ENCODE measurements at regions not wholly inside any gene's neighbourhood (a gene's known extent, or its start where the extent isn't known, plus 50 kb on each side); places are given as distances from the start of the nearest gene placed in this dataset.

DNA sequence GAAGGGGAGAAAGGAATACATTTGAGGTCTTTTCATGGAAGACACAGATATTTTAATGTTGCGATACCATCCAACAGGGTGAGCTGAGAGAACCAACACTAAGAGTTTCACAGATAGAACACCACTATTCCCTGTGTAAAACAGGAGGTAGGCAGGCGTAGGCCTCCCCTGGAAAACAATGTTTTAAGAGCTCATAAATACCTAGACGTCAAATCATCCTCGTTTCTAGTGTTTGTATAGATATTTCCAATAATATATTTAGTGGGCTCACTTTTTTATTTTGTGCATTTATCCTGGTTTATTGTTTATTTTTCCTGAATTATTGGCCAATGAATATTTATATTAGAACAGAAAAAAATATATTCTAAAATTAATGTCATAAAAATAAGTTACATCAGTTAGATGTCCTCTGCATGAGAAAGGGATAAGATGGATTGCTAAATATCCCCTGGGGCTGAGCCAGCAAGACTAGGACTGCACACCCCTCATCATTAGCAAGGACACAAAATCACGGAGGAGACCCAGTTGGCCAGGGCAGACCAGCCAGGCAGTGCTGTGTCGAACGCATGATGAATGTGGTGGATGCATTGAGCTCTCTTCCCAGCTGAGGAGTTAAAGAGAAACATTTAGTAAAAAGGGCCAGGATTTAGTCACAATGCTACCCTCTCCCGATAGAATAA lies 380.5 kb downstream of the C6orf118 start:
- TF ChIP-seq OSR1 (CRISPR knock-in tag; IDR thresholded peaks at IDR 0.05) (no peak), ZNF565 (CRISPR knock-in tag; conservative IDR thresholded peaks at IDR 0.05; ENCODE audit: low read depth) (no peak), BACH2 (CRISPR knock-in tag; IDR thresholded peaks at IDR 0.05; ENCODE audit: borderline replicate concordance) (no peak), GLIS3 (CRISPR knock-in tag; IDR thresholded peaks at IDR 0.05) (no peak), ZFP3 (CRISPR knock-in tag; IDR thresholded peaks at IDR 0.05) (no peak), SNAI2 (CRISPR knock-in tag; IDR thresholded peaks at IDR 0.05) (no peak), RARB (CRISPR knock-in tag; IDR thresholded peaks at IDR 0.05) (no peak), ESRRG (CRISPR knock-in tag; IDR thresholded peaks at IDR 0.05) (no peak), ZNF8 (CRISPR knock-in tag; IDR thresholded peaks at IDR 0.05) (no peak), ARNTL (CRISPR knock-in tag; IDR thresholded peaks at IDR 0.05; ENCODE audit: borderline replicate concordance, low read depth) (no peak), ZC3H10 (CRISPR knock-in tag; IDR thresholded peaks at IDR 0.05) (no peak), ISL1 (CRISPR knock-in tag; IDR thresholded peaks at IDR 0.05) (no peak), ZNF70 (CRISPR knock-in tag; IDR thresholded peaks at IDR 0.05) (no peak), PPARA (CRISPR knock-in tag; IDR thresholded peaks at IDR 0.05; ENCODE audit: borderline replicate concordance) (no peak)
- TF ChIP-seq, protein P1, sequence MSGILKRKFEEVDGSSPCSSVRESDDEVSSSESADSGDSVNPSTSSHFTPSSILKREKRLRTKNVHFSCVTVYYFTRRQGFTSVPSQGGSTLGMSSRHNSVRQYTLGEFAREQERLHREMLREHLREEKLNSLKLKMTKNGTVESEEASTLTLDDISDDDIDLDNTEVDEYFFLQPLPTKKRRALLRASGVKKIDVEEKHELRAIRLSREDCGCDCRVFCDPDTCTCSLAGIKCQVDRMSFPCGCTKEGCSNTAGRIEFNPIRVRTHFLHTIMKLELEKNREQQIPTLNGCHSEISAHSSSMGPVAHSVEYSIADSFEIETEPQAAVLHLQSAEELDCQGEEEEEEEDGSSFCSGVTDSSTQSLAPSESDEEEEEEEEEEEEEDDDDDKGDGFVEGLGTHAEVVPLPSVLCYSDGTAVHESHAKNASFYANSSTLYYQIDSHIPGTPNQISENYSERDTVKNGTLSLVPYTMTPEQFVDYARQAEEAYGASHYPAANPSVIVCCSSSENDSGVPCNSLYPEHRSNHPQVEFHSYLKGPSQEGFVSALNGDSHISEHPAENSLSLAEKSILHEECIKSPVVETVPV (CRISPR knock-in tag; IDR thresholded peaks at IDR 0.05), result no peak
- TF ChIP-seq, protein P2, sequence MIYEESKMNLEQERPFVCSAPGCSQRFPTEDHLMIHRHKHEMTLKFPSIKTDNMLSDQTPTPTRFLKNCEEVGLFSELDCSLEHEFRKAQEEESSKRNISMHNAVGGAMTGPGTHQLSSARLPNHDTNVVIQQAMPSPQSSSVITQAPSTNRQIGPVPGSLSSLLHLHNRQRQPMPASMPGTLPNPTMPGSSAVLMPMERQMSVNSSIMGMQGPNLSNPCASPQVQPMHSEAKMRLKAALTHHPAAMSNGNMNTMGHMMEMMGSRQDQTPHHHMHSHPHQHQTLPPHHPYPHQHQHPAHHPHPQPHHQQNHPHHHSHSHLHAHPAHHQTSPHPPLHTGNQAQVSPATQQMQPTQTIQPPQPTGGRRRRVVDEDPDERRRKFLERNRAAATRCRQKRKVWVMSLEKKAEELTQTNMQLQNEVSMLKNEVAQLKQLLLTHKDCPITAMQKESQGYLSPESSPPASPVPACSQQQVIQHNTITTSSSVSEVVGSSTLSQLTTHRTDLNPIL (CRISPR knock-in tag; IDR thresholded peaks at IDR 0.05; ENCODE audit: low read depth), result no peak
- TF ChIP-seq, protein P3, sequence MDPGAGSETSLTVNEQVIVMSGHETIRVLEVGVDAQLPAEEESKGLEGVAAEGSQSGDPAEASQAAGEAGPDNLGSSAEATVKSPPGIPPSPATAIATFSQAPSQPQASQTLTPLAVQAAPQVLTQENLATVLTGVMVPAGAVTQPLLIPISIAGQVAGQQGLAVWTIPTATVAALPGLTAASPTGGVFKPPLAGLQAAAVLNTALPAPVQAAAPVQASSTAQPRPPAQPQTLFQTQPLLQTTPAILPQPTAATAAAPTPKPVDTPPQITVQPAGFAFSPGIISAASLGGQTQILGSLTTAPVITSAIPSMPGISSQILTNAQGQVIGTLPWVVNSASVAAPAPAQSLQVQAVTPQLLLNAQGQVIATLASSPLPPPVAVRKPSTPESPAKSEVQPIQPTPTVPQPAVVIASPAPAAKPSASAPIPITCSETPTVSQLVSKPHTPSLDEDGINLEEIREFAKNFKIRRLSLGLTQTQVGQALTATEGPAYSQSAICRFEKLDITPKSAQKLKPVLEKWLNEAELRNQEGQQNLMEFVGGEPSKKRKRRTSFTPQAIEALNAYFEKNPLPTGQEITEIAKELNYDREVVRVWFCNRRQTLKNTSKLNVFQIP (CRISPR knock-in tag; IDR thresholded peaks at IDR 0.05; ENCODE audit: borderline replicate concordance, low read depth), result no peak
- TF ChIP-seq, protein P4, sequence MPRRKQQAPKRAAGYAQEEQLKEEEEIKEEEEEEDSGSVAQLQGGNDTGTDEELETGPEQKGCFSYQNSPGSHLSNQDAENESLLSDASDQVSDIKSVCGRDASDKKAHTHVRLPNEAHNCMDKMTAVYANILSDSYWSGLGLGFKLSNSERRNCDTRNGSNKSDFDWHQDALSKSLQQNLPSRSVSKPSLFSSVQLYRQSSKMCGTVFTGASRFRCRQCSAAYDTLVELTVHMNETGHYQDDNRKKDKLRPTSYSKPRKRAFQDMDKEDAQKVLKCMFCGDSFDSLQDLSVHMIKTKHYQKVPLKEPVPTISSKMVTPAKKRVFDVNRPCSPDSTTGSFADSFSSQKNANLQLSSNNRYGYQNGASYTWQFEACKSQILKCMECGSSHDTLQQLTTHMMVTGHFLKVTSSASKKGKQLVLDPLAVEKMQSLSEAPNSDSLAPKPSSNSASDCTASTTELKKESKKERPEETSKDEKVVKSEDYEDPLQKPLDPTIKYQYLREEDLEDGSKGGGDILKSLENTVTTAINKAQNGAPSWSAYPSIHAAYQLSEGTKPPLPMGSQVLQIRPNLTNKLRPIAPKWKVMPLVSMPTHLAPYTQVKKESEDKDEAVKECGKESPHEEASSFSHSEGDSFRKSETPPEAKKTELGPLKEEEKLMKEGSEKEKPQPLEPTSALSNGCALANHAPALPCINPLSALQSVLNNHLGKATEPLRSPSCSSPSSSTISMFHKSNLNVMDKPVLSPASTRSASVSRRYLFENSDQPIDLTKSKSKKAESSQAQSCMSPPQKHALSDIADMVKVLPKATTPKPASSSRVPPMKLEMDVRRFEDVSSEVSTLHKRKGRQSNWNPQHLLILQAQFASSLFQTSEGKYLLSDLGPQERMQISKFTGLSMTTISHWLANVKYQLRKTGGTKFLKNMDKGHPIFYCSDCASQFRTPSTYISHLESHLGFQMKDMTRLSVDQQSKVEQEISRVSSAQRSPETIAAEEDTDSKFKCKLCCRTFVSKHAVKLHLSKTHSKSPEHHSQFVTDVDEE (CRISPR knock-in tag; IDR thresholded peaks at IDR 0.05), result no peak
- TF ChIP-seq, protein P5, sequence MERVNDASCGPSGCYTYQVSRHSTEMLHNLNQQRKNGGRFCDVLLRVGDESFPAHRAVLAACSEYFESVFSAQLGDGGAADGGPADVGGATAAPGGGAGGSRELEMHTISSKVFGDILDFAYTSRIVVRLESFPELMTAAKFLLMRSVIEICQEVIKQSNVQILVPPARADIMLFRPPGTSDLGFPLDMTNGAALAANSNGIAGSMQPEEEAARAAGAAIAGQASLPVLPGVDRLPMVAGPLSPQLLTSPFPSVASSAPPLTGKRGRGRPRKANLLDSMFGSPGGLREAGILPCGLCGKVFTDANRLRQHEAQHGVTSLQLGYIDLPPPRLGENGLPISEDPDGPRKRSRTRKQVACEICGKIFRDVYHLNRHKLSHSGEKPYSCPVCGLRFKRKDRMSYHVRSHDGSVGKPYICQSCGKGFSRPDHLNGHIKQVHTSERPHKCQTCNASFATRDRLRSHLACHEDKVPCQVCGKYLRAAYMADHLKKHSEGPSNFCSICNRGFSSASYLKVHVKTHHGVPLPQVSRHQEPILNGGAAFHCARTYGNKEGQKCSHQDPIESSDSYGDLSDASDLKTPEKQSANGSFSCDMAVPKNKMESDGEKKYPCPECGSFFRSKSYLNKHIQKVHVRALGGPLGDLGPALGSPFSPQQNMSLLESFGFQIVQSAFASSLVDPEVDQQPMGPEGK (CRISPR knock-in tag; IDR thresholded peaks at IDR 0.05; ENCODE audit: borderline replicate concordance), result no peak
- no peak for ATAC-seq

DNA sequence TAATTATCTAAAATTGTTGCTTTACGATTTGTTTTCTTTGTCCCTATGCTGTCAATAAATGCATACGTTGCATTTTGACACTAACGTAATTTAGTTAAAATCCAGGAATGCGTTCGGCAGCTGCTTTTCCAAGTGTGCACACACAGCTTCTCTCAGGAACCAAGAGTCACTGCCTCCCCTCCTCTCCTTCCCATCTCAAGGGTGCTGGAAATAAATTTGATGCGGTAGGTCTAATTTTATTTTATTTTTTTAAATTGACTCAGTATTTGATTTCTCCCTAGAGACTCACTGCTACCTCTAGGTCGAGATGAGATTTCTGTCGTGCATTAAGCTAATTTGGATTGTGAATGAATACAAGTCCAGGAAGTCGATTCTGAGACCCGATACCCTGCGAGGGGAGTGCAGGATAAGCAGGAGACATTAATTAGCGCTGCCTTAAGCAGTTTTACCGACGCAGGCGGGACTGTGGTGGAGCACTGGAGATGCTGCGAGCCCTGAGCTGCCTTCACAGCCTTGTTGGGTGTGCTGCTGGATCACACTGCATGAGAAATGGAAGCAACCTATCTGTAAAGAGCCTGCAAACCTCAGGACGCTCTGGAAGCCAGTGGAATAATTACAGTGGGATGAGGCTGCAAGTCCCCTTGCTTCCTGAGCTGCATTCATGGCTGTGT lies 381.2 kb downstream of the C6orf118 start:
- ATAC-seq, result no peak
- TF ChIP-seq, protein P4 (CRISPR knock-in tag; IDR thresholded peaks at IDR 0.05), result no peak
- TF ChIP-seq ZC3H10 (CRISPR knock-in tag; IDR thresholded peaks at IDR 0.05) (no peak), SNAI2 (CRISPR knock-in tag; IDR thresholded peaks at IDR 0.05) (no peak), ISL1 (CRISPR knock-in tag; IDR thresholded peaks at IDR 0.05) (no peak), OSR1 (CRISPR knock-in tag; IDR thresholded peaks at IDR 0.05) (no peak), ARNTL (CRISPR knock-in tag; IDR thresholded peaks at IDR 0.05; ENCODE audit: borderline replicate concordance, low read depth) (no peak), ZFP3 (CRISPR knock-in tag; IDR thresholded peaks at IDR 0.05) (no peak)
- TF ChIP-seq, protein P1 (CRISPR knock-in tag; IDR thresholded peaks at IDR 0.05), result no peak
- TF ChIP-seq, protein P3 (CRISPR knock-in tag; IDR thresholded peaks at IDR 0.05; ENCODE audit: borderline replicate concordance, low read depth), result no peak
- TF ChIP-seq, protein P5 (CRISPR knock-in tag; IDR thresholded peaks at IDR 0.05; ENCODE audit: borderline replicate concordance), result no peak

Data from SK-N-SH treated with all-trans-retinoic acid at 6 μM for 48 hours (cell line).